Retina (tissue), 1 donor: ENCODE measurements at regions not wholly inside any gene's neighbourhood (a gene's known extent, or its start where the extent isn't known, plus 50 kb on each side); places are given as distances from the start of the nearest gene placed in this dataset.

Source experiments
- DNase-seq: peaks from one replicate; pipeline ENCODE4 v3.0.0-alpha.2; 2016

- DNase-seq = no peak
These were observed 236.5 kb downstream of the C16orf95 start for GRCh38 chr16:87080571-87081167.

GRCh38 chr16:87085441-87085840 is 231.8 kb downstream of the C16orf95 start:
- no peak for DNase-seq

GRCh38 chr16:87086156-87086555 is 231.0 kb downstream of the C16orf95 start:
- no peak for DNase-seq

GRCh38 chr16:87086575-87086974 is 230.6 kb downstream of the C16orf95 start:
- no peak for DNase-seq

GRCh38 chr16:87092958-87093357 is 224.2 kb downstream of the C16orf95 start:
- DNase-seq = no peak

DNA sequence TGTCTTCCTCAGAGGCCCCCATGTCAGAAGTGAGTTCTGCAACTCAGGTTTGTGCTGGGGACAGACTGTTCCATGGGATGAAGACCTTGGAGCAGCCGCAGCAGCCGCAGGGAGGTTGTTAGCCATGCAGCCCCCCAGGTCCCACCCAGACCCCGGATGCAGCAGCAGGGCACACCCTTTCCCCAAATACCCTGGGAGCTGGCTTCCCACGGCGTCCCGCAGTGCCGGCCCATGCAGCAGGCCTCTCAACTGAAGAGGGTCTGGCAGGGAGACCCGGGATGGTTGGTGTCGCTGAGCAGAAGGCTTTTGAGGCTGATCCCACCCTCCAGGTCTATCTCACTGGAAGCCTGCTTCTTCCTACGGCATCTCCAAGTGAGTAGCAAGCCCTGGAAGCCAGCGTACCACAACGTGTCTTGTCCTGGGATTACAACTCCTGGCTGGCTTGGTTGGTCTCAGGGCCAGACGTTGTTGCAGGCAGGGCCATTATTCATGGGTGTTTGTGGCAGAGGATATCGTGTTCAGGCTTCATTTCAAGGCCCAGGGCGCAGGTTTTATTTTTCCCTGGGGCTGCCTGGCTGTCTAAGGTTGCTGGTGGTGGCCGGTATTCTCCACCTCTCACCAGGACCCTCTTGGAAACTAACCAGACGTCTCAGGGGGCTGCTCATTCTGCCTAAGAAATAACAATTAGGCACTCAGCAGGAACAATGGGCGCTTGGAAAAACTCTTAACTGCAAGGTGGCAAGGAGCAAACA is 223.2 kb downstream of the C16orf95 start:
- DNase-seq = no peak

GRCh38 chr16:87094556-87094865 is 222.7 kb downstream of the C16orf95 start:
- no peak for DNase-seq

GRCh38 chr16:87095271-87095670 is 221.9 kb downstream of the C16orf95 start:
- no peak for DNase-seq

- no peak for DNase-seq
These were observed 220.4 kb downstream of the C16orf95 start for GRCh38 chr16:87096746-87097333.

DNA sequence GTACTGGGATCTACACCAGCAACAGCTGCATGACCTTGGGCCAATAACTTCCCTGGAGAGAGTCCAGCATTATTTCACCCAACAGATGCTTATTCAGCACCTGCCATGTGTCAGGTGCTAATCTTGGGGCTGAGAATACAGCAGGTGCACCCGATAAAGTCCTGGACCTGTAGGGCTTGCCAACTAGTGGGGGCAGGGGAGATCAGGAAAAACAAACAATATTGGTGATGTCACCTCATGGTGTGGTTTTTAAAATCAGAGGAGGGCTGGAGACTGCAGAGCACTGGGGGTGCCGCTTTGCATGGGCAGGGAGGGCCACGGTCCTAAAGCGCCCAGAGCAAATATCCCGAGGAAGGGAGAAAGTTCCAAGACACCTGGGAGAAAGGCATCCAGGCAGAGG is 218.8 kb downstream of the C16orf95 start:
- no peak for DNase-seq

DNA sequence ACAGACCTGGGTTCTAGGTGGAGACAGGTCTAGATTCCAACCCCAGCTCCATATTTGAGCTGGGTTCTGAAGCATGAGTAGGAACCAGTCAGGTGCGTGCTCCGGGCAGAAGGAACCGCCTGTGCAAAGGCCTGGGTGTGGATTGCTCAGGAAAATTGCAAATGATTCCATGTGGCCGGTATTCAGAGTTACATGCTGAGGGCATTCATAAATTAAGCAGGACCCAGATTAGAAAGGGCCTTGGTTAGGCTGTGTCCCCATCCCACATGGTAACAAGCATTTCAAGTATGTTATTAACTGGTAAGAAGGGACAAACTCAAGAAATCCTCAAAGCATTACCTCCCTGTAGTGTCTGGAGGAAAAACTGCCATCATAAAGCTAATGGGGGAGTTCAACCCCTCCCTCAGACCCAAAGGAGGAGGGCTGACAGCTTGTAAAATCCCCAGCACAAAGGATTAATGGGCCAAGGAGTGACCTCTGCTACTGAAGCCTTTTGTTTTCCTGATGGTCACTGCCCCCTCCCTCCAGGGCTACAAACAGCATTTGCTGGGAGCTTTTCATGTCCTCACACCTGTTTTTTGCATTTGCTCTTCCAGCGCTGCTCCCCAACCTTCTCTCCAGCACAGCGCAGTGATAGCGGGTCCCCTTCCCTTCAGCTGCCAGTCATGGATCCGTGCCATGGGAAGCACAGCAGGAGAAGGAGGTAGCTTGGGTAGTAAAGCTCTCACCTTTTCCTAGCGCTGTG is 218.0 kb downstream of the C16orf95 start:
- peak; percentile 39 for DNase-seq

DNA sequence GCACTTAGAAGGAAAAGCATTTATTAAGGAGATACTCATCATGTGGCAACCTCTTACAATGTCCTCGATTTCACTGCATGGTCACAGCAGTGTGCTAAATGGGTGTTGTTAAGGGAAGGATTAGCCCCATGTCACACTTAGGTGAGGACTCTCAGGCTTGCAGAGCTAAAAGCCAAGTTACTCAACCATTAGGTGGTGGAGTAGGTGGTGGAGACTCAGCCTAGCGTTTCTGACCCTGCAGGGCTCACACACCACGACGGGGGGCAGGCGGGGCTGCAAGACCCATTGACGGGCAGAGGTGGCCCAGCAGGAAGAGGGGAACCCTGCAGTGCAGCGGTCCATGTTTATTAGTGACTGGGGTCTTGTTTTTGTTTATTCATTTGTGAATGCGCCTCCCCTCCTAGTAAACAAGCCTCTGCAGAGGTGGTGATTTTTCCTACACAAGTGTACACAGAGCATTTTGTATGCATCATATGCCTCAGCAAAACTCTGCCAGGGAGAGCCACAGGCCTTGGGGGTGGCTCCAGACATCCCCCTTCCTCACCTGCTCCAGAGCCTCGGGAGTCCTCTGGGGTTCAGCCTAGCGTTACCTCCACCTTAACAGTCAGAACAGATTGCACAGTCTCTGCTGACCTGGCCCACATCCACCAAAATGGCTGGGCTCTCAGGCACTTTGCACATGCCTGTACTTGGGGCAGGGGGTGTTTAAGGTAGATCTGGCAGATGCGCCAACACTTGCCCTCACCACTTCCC is 216.7 kb downstream of the C16orf95 start:
- DNase-seq = no peak

- DNase-seq = no peak
These were observed 215.3 kb downstream of the C16orf95 start for GRCh38 chr16:87101903-87102302.

GRCh38 chr16:87107201-87107600 is 210.0 kb downstream of the C16orf95 start:
- no peak for DNase-seq

- DNase-seq = no peak
These were observed 208.9 kb downstream of the C16orf95 start for GRCh38 chr16:87108278-87108677.

GRCh38 chr16:87108941-87109340 is 208.3 kb downstream of the C16orf95 start:
- DNase-seq = no peak

GRCh38 chr16:87114832-87115231 is 202.4 kb downstream of the C16orf95 start:
- no peak for DNase-seq

DNA sequence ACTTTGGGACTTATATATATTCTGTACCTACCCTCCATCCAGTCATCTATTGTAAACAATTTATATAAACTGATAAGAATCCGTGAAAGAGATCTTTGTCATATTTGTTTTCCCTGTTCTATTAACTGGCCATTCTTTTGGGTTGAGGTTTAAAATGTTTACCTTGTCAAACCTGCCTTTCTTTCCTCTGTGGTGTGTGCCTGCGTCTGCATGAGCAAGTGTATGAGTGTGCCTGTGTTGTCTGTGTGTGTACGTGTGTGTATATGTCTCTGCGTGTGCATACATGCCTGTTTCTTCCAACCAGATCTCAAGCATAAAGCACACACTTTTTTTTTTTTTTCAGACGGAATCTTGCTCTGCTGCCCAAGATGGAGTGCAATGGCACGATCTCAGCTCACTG is 201.5 kb downstream of the C16orf95 start:
- no peak for DNase-seq

- DNase-seq = no peak
These were observed 199.3 kb downstream of the C16orf95 start for GRCh38 chr16:87117936-87118335.

GRCh38 chr16:87119168-87119567 is 198.0 kb downstream of the C16orf95 start:
- no peak for DNase-seq

DNA sequence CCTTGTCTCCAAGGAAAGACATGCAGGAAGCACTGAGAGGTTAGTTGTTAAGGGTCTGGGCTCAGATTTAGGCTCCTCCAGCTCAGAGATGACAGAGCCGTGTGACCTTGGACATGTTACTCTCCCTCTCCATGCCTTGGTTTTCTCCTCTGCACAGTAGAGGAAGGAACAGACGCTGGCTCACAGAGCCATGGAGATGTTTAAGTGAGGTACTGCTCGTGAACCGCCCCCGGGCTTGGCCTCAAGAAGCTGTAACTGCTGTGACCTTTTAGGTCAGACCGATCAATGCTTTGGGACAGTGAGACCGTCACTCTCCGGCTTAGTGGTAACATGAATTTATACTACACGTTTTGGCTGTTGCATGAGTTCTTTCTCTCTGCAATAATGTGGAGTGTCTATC is 197.4 kb downstream of the C16orf95 start:
- no peak for DNase-seq

GRCh38 chr16:87121816-87122215 is 195.4 kb downstream of the C16orf95 start:
- DNase-seq = no peak

- no peak for DNase-seq
These were observed 193.7 kb downstream of the C16orf95 start for GRCh38 chr16:87123356-87124001.
